ENCODE measurements at regions not wholly inside any gene's neighbourhood (a gene's known extent, or its start where the extent isn't known, plus 50 kb on each side); places are given as distances from the start of the nearest gene placed in this dataset.

GRCh38 chrX:20803971-20804370 is 537.3 kb upstream of the RPS6KA3 start:
- TF ChIP-seq POLR2A (IDR thresholded peaks at IDR 0.05; ENCODE audit: low read length) (no peak), GATA1 (IDR thresholded peaks at IDR 0.05; ENCODE audit: low read depth, low read length) (no peak)
- no peak for DNase-seq

GRCh38 chrX:20802036-20802435 is 535.3 kb upstream of the RPS6KA3 start:
- DNase-seq, result no peak
- TF ChIP-seq POLR2A (IDR thresholded peaks at IDR 0.05; ENCODE audit: low read length) (no peak), GATA1 (IDR thresholded peaks at IDR 0.05; ENCODE audit: low read depth, low read length) (no peak)

- TF ChIP-seq POLR2A (IDR thresholded peaks at IDR 0.05; ENCODE audit: low read length) (no peak), GATA1 (IDR thresholded peaks at IDR 0.05; ENCODE audit: low read depth, low read length) (no peak)
- no peak for DNase-seq
These were observed 529.7 kb upstream of the RPS6KA3 start for GRCh38 chrX:20796450-20796849.

GRCh38 chrX:20789103-20789502 is 522.4 kb upstream of the RPS6KA3 start:
- no peak for DNase-seq
- TF ChIP-seq GATA1 (IDR thresholded peaks at IDR 0.05; ENCODE audit: low read depth, low read length) (no peak), POLR2A (IDR thresholded peaks at IDR 0.05; ENCODE audit: low read length) (no peak)

GRCh38 chrX:20767346-20767745 is 500.6 kb upstream of the RPS6KA3 start:
- TF ChIP-seq GATA1 (IDR thresholded peaks at IDR 0.05; ENCODE audit: low read depth, low read length) (no peak), POLR2A (IDR thresholded peaks at IDR 0.05; ENCODE audit: low read length) (no peak)

GRCh38 chrX:20756585-20756984 is 489.9 kb upstream of the RPS6KA3 start:
- no peak for TF ChIP-seq GATA1 (IDR thresholded peaks at IDR 0.05; ENCODE audit: low read depth, low read length)
- no peak for TF ChIP-seq POLR2A (IDR thresholded peaks at IDR 0.05; ENCODE audit: low read length)
- DNase-seq, result no peak

More at GRCh38 chrX:20767346-20767745, 500.6 kb upstream of the RPS6KA3 start:
- DNase-seq, result no peak

GRCh38 chrX:20753076-20753475 is 486.4 kb upstream of the RPS6KA3 start:
- no peak for DNase-seq
- TF ChIP-seq GATA1 (IDR thresholded peaks at IDR 0.05; ENCODE audit: low read depth, low read length), result no peak
- TF ChIP-seq POLR2A (IDR thresholded peaks at IDR 0.05; ENCODE audit: low read length), result no peak

GRCh38 chrX:20746690-20747089 is 480.0 kb upstream of the RPS6KA3 start:
- no peak for DNase-seq
- no peak for TF ChIP-seq POLR2A (IDR thresholded peaks at IDR 0.05; ENCODE audit: low read length)
- no peak for TF ChIP-seq GATA1 (IDR thresholded peaks at IDR 0.05; ENCODE audit: low read depth, low read length)

GRCh38 chrX:20743046-20743445 is 476.3 kb upstream of the RPS6KA3 start:
- no peak for DNase-seq
- TF ChIP-seq GATA1 (IDR thresholded peaks at IDR 0.05; ENCODE audit: low read depth, low read length), result no peak
- TF ChIP-seq POLR2A (IDR thresholded peaks at IDR 0.05; ENCODE audit: low read length), result no peak

- TF ChIP-seq POLR2A (IDR thresholded peaks at IDR 0.05; ENCODE audit: low read length) (no peak), GATA1 (IDR thresholded peaks at IDR 0.05; ENCODE audit: low read depth, low read length) (no peak)
- no peak for DNase-seq
These were observed 475.4 kb upstream of the RPS6KA3 start for GRCh38 chrX:20742106-20742505.

- no peak for TF ChIP-seq GATA1 (IDR thresholded peaks at IDR 0.05; ENCODE audit: low read depth, low read length)
- TF ChIP-seq POLR2A (IDR thresholded peaks at IDR 0.05; ENCODE audit: low read length), result no peak
- DNase-seq, result no peak
These were observed 473.7 kb upstream of the RPS6KA3 start for GRCh38 chrX:20740443-20740842.

- TF ChIP-seq GATA1 (IDR thresholded peaks at IDR 0.05; ENCODE audit: low read depth, low read length) (no peak), POLR2A (IDR thresholded peaks at IDR 0.05; ENCODE audit: low read length) (no peak)
- DNase-seq, result no peak
These were observed 472.5 kb upstream of the RPS6KA3 start for GRCh38 chrX:20739038-20739745.

GRCh38 chrX:20729416-20729815 is 462.7 kb upstream of the RPS6KA3 start:
- TF ChIP-seq GATA1 (IDR thresholded peaks at IDR 0.05; ENCODE audit: low read depth, low read length) (no peak), POLR2A (IDR thresholded peaks at IDR 0.05; ENCODE audit: low read length) (no peak)

GRCh38 chrX:20727447-20727846 is 460.7 kb upstream of the RPS6KA3 start:
- TF ChIP-seq POLR2A (IDR thresholded peaks at IDR 0.05; ENCODE audit: low read length), result no peak
- no peak for TF ChIP-seq GATA1 (IDR thresholded peaks at IDR 0.05; ENCODE audit: low read depth, low read length)
- no peak for DNase-seq

More at GRCh38 chrX:20729416-20729815, 462.7 kb upstream of the RPS6KA3 start:
- DNase-seq, result no peak

- TF ChIP-seq POLR2A (IDR thresholded peaks at IDR 0.05; ENCODE audit: low read length) (no peak), GATA1 (IDR thresholded peaks at IDR 0.05; ENCODE audit: low read depth, low read length) (no peak)
- DNase-seq, result no peak
These were observed 454.4 kb upstream of the RPS6KA3 start for GRCh38 chrX:20720954-20721626.
